K562 (cell line): ENCODE measurements at regions not wholly inside any gene's neighbourhood (a gene's known extent, or its start where the extent isn't known, plus 50 kb on each side); places are given as distances from the start of the nearest gene placed in this dataset.

ENCODE experiments used
- ETS2 ChIP-seq: IDR thresholded peaks from 2 replicates; pipeline ENCODE4 v1.6.1; 2016; ENCODE audit warnings: borderline replicate concordance, missing genetic modification characterization, mild to moderate bottlenecking, moderate library complexity, missing compliant biosample characterization; ENCODE audit not compliant: poor library complexity, severe bottlenecking
- KDM1A ChIP-seq, 2 experiments: fragments of 450-650 bp; IDR thresholded peaks; 2 replicates each; pipeline ENCODE4 v1.6.1; 2016; ENCODE audit warnings: mild to moderate bottlenecking in 2 of 2
- PCBP2 ChIP-seq: fragments of 200-400 bp; formaldehyde crosslinking; IDR thresholded peaks from 2 replicates; pipeline ENCODE4 v1.6.1; 2018; ENCODE audit warnings: low read length, low read depth, mild to moderate bottlenecking, moderate library complexity; ENCODE audit not compliant: poor library complexity, severe bottlenecking
- PHB ChIP-seq: fragments of 250-450 bp; sonication (Bioruptor Pico); IDR thresholded peaks from 2 replicates; pipeline ENCODE4 v1.5.0; 2021
- RBM39 ChIP-seq: fragments of 200-400 bp; formaldehyde crosslinking; optimal IDR thresholded peaks from 2 replicates; pipeline ENCODE3; 2018; ENCODE audit warnings: low read depth, low read length
- TGIF2 ChIP-seq: sonication (generic); formaldehyde crosslinking; IDR thresholded peaks from 2 replicates; pipeline ENCODE4 v1.8.1; 2022; ENCODE audit warnings: mild to moderate bottlenecking, missing genetic modification reagents, moderate library complexity
- ZNF24 ChIP-seq: fragments of 450-650 bp; IDR thresholded peaks from 2 replicates; pipeline ENCODE4 v1.6.1; 2016
- TF ChIP-seq, protein P1 (sequence below): fragments of 450-650 bp; formaldehyde crosslinking; IDR thresholded peaks from 2 replicates; pipeline ENCODE4 v1.4.0; 2020; ENCODE audit warnings: mild to moderate bottlenecking, moderate library complexity
- TF ChIP-seq, protein P2 (sequence below), 3 experiments: IDR thresholded peaks in 2 of 3; conservative IDR thresholded peaks in 1 of 3; 2 replicates each; pipeline ENCODE4 v1.5.1; 2011 to 2012; ENCODE audit warnings: low read length in 3 of 3, mild to moderate bottlenecking in 3 of 3, control low read depth in 2 of 3, improper control_type of control experiment in 1 of 3, inconsistent platforms in 1 of 3, low read depth in 1 of 3, mixed read lengths in 1 of 3, moderate library complexity in 1 of 3; ENCODE audit not compliant: insufficient read depth in 2 of 3
- TF ChIP-seq, protein P3 (sequence below): fragments of 450-650 bp; formaldehyde crosslinking; IDR thresholded peaks from 2 replicates; pipeline ENCODE4 v1.4.0; 2022; ENCODE audit warnings: missing genetic modification characterization
- TF ChIP-seq, protein P4 (sequence below): fragments of 250-450 bp; sonication (Bioruptor Pico); IDR thresholded peaks from 2 replicates; pipeline ENCODE4 v1.8.0; 2021; ENCODE audit warnings: borderline replicate concordance, mild to moderate bottlenecking, moderate library complexity; ENCODE audit not compliant: poor library complexity, severe bottlenecking

DNA sequence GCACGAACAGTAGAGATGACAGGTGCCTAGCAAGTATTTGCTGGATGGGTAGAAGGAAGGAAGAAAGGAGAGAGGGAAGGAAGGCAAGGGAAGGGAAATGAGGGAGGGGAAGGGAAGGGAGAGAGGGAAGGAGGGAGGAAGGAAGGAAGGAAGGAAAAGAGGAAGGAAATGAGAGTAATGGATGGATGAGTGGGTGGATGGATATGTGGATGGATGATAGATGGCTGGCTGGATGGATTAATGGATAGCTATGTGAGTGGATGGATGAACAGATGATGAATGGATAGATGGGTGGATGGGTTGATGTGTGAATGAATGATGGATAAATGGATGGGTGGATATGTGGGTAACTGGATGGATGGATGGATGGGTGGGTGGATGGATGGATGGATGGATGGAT, 125.9 kb upstream of the FGF3 start (continued):
- TF ChIP-seq, protein P1, sequence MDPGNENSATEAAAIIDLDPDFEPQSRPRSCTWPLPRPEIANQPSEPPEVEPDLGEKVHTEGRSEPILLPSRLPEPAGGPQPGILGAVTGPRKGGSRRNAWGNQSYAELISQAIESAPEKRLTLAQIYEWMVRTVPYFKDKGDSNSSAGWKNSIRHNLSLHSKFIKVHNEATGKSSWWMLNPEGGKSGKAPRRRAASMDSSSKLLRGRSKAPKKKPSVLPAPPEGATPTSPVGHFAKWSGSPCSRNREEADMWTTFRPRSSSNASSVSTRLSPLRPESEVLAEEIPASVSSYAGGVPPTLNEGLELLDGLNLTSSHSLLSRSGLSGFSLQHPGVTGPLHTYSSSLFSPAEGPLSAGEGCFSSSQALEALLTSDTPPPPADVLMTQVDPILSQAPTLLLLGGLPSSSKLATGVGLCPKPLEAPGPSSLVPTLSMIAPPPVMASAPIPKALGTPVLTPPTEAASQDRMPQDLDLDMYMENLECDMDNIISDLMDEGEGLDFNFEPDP = no peak
- TF ChIP-seq, protein P2, sequence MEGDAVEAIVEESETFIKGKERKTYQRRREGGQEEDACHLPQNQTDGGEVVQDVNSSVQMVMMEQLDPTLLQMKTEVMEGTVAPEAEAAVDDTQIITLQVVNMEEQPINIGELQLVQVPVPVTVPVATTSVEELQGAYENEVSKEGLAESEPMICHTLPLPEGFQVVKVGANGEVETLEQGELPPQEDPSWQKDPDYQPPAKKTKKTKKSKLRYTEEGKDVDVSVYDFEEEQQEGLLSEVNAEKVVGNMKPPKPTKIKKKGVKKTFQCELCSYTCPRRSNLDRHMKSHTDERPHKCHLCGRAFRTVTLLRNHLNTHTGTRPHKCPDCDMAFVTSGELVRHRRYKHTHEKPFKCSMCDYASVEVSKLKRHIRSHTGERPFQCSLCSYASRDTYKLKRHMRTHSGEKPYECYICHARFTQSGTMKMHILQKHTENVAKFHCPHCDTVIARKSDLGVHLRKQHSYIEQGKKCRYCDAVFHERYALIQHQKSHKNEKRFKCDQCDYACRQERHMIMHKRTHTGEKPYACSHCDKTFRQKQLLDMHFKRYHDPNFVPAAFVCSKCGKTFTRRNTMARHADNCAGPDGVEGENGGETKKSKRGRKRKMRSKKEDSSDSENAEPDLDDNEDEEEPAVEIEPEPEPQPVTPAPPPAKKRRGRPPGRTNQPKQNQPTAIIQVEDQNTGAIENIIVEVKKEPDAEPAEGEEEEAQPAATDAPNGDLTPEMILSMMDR (IDR thresholded peaks at IDR 0.05 in 2 of 3, conservative IDR thresholded peaks at IDR 0.05 in 1 of 3; ENCODE audit: insufficient read depth in 2 of 3, low read depth in 1 of 3, low read length in 3 of 3) = no peak
- no peak for TF ChIP-seq TGIF2 (CRISPR knock-in tag)
- TF ChIP-seq, protein P3, sequence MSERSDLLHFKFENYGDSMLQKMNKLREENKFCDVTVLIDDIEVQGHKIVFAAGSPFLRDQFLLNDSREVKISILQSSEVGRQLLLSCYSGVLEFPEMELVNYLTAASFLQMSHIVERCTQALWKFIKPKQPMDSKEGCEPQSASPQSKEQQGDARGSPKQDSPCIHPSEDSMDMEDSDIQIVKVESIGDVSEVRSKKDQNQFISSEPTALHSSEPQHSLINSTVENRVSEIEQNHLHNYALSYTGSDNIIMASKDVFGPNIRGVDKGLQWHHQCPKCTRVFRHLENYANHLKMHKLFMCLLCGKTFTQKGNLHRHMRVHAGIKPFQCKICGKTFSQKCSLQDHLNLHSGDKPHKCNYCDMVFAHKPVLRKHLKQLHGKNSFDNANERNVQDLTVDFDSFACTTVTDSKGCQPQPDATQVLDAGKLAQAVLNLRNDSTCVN = no peak
- TF ChIP-seq, protein P4, sequence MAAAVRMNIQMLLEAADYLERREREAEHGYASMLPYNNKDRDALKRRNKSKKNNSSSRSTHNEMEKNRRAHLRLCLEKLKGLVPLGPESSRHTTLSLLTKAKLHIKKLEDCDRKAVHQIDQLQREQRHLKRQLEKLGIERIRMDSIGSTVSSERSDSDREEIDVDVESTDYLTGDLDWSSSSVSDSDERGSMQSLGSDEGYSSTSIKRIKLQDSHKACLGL (CRISPR knock-in tag) = no peak
- no peak for TF ChIP-seq ZNF24
- no peak for TF ChIP-seq PHB (CRISPR knock-in tag)
- no peak for TF ChIP-seq PCBP2
- TF ChIP-seq ETS2 (tag) = no peak
- no peak for TF ChIP-seq RBM39
- TF ChIP-seq KDM1A (IDR thresholded peaks at IDR 0.05) = no peak
- TF ChIP-seq, all 486 proteins: peak for 4
